ENCODE measurements at regions not wholly inside any gene's neighbourhood (a gene's known extent, or its start where the extent isn't known, plus 50 kb on each side); places are given as distances from the start of the nearest gene placed in this dataset.

DNA sequence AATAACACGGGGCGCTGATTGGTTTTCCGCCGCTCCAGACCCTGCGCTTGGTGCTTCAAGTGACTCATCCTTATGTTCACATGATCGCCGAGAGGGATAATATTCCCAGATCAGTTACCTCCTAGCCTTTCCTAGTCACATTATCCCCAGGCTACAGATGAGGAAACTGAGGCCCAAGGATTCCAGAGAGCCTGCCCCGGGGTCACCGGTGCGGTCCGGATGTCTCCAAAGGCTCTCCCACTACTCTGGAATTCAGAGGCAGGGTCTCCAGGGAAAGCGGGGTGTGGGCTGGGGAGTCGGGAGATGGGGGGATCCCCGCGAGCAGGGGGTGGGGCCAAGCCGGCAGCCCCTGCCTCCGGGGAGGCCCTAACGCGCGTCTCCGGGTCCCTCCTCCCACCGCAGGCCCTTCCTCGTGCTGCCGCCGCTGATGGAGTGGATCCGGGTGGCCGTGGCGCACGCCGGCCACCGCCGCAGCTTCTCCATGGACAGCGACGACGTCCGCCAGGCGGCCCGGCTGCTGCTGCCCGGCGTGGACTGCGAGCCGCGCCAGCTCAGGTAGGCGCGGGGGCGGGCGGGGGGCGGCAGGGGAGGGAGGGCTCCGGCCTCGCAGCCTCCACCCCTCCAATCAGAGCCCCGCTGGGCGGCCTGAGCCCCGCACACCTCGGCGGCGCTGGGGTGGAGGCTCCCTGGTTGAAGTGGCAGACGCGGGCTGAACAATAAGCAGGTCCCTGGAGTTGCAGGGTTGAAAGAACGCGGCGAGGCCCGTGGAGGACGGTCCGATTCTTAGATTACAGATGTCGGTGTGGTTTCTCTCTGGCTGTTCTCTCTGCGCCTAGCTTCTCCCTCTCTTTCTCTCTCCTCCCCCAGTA, 104.6 kb upstream of the PWP1 start:
- Histone ChIP-seq H3K4me2 (ENCODE audit: insufficient read depth, low read length) (peak overlapping the region; percentile 36), H4K20me1 (ENCODE audit: insufficient read depth, low read length) (no peaks in the 10 kb centered on the region), H3K9me3 (ENCODE audit: low read depth, low read length) (no peaks in the 10 kb centered on the region), H3K79me2 (ENCODE audit: insufficient read depth, low read length) (no peaks in the 10 kb centered on the region), H3K27me3 (ENCODE audit: insufficient read depth, low read length) (peaks cover 34% of the 10 kb centered on the region), H3K36me3 (ENCODE audit: insufficient read depth, low read length) (no peaks in the 10 kb centered on the region), H3K4me3 (ENCODE audit: insufficient read depth, low read length) (peak overlapping the region; percentile 28), H3K27ac (ENCODE audit: low read depth, low read length) (no peak overlapping the region), H3K4me1 (ENCODE audit: insufficient read depth, low read length) (peaks cover 13% of the 10 kb centered on the region), H2AFZ (ENCODE audit: low read length) (peak overlapping the region; percentile 22)
- TF ChIP-seq CTCF (IDR thresholded peaks at IDR 0.05; ENCODE audit: extremely low read depth, low read depth, low read length), result no peak
- no peak for DNase-seq (ENCODE audit: insufficient read length, low spot score, missing footprints)

- peak overlapping the region; percentile 22 for H2AFZ ChIP-seq (ENCODE audit: low read length)
- no peaks in the 10 kb centered on the region for H3K79me2 ChIP-seq (ENCODE audit: insufficient read depth, low read length)
- no peak for TF ChIP-seq CTCF (IDR thresholded peaks at IDR 0.05; ENCODE audit: extremely low read depth, low read depth, low read length)
- peak overlapping the region; percentile 28 for H3K4me3 ChIP-seq (ENCODE audit: insufficient read depth, low read length)
- DNase-seq (ENCODE audit: insufficient read length, low spot score, missing footprints), result no peak
- no peak overlapping the region for H3K27ac ChIP-seq (ENCODE audit: low read depth, low read length)
- H3K4me1 ChIP-seq (ENCODE audit: insufficient read depth, low read length), result peaks cover 13% of the 10 kb centered on the region
- H4K20me1 ChIP-seq (ENCODE audit: insufficient read depth, low read length), result no peaks in the 10 kb centered on the region
- H3K36me3 ChIP-seq (ENCODE audit: insufficient read depth, low read length), result no peaks in the 10 kb centered on the region
- H3K27me3 ChIP-seq (ENCODE audit: insufficient read depth, low read length), result peaks cover 34% of the 10 kb centered on the region
- peak overlapping the region; percentile 36 for H3K4me2 ChIP-seq (ENCODE audit: insufficient read depth, low read length)
- H3K9me3 ChIP-seq (ENCODE audit: low read depth, low read length), result no peaks in the 10 kb centered on the region
These were observed 104.0 kb upstream of the PWP1 start for GRCh38 chr12:107581619-107582015.

DNA sequence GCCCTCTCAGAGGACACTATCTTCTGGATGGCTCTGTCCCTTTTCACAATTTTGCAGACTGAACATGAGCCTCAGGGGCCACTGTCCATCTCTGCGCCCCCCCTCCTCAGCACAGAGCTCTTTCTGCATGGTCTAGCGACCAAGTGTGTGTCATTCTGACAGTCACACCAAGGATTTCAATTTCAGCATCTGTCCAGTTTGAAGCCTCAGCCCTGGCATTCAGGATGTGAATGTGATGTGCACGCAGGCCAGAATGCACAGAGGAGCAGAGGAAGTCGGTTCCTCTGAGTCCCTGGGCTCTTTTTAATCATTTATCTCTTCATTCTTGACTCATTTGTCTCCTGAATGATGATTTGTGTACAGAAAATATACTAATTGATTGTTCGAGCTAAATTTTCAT, 102.0 kb upstream of the PWP1 start:
- Histone ChIP-seq H3K4me1 (ENCODE audit: insufficient read depth, low read length) (peaks cover 3% of the 10 kb centered on the region), H3K27me3 (ENCODE audit: insufficient read depth, low read length) (peaks cover 34% of the 10 kb centered on the region), H3K9me3 (ENCODE audit: low read depth, low read length) (peaks cover 2% of the 10 kb centered on the region), H3K27ac (ENCODE audit: low read depth, low read length) (no peak overlapping the region), H3K4me3 (ENCODE audit: insufficient read depth, low read length) (no peak overlapping the region), H2AFZ (ENCODE audit: low read length) (no peak overlapping the region), H3K79me2 (ENCODE audit: insufficient read depth, low read length) (no peaks in the 10 kb centered on the region), H4K20me1 (ENCODE audit: insufficient read depth, low read length) (no peaks in the 10 kb centered on the region), H3K36me3 (ENCODE audit: insufficient read depth, low read length) (no peaks in the 10 kb centered on the region), H3K4me2 (ENCODE audit: insufficient read depth, low read length) (no peak overlapping the region)
- TF ChIP-seq CTCF (IDR thresholded peaks at IDR 0.05; ENCODE audit: extremely low read depth, low read depth, low read length), result no peak
- no peak for DNase-seq (ENCODE audit: insufficient read length, low spot score, missing footprints)

- Histone ChIP-seq H3K36me3 (ENCODE audit: insufficient read depth, low read length) (no peaks in the 10 kb centered on the region), H3K9me3 (ENCODE audit: low read depth, low read length) (peaks cover 2% of the 10 kb centered on the region), H2AFZ (ENCODE audit: low read length) (no peak overlapping the region), H3K4me2 (ENCODE audit: insufficient read depth, low read length) (no peak overlapping the region), H3K4me1 (ENCODE audit: insufficient read depth, low read length) (no peaks in the 10 kb centered on the region), H3K27me3 (ENCODE audit: insufficient read depth, low read length) (peaks cover 33% of the 10 kb centered on the region), H3K79me2 (ENCODE audit: insufficient read depth, low read length) (no peaks in the 10 kb centered on the region), H4K20me1 (ENCODE audit: insufficient read depth, low read length) (no peaks in the 10 kb centered on the region), H3K4me3 (ENCODE audit: insufficient read depth, low read length) (no peak overlapping the region), H3K27ac (ENCODE audit: low read depth, low read length) (no peak overlapping the region)
- no peak for DNase-seq (ENCODE audit: insufficient read length, low spot score, missing footprints)
- no peak for TF ChIP-seq CTCF (IDR thresholded peaks at IDR 0.05; ENCODE audit: extremely low read depth, low read depth, low read length)
These were observed 101.0 kb upstream of the PWP1 start for GRCh38 chr12:107584563-107584962.
